ENCODE measurements at regions not wholly inside any gene's neighbourhood (a gene's known extent, or its start where the extent isn't known, plus 50 kb on each side); places are given as distances from the start of the nearest gene placed in this dataset.
"Not testable (repeated sequence)": the region's sequence is repeated elsewhere in the genome, so short reads cannot be mapped to it uniquely, and the experiment has no call there.

GRCh38 chr2:16388199-16388830 lies 277.3 kb downstream of the CYRIA start:
- not testable (repeated sequence) for TF ChIP-seq FOXA1 (IDR thresholded peaks at IDR 0.05); BHLHE40 (IDR thresholded peaks at IDR 0.05; ENCODE audit: borderline replicate concordance); ELF4 (IDR thresholded peaks at IDR 0.05)
